ENCODE measurements at regions not wholly inside any gene's neighbourhood (a gene's known extent, or its start where the extent isn't known, plus 50 kb on each side); places are given as distances from the start of the nearest gene placed in this dataset.

DNA sequence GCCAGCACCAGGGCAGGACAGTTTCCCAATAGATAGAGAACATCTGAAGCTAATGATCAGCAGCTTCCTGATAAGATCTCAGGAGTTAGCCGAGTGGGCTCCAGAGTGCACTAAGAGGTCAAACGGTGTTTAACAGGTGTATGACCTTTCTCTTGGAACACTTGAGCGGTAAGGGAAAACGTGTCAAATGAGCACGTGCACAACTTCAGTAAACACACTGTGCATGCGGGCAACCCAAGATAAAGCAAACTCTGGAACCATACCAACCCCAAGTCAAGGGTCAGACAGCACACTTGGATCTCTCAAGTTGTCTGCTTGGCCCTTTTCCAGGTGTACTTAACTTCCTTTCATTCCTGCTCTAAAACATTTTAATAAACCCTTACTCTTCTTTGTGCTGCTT, 1941.5 kb upstream of the PCDH10 start:
- H3K9me3 Mint-ChIP-seq: peaks cover 15% of the 10 kb centered on the region
- H3K4me1 Mint-ChIP-seq: no peaks in the 10 kb centered on the region
- no peak overlapping the region for H3K4me3 Mint-ChIP-seq
- H3K27me3 Mint-ChIP-seq (ENCODE audit: low read depth): no peaks in the 10 kb centered on the region
- TF ChIP-seq, protein P1, sequence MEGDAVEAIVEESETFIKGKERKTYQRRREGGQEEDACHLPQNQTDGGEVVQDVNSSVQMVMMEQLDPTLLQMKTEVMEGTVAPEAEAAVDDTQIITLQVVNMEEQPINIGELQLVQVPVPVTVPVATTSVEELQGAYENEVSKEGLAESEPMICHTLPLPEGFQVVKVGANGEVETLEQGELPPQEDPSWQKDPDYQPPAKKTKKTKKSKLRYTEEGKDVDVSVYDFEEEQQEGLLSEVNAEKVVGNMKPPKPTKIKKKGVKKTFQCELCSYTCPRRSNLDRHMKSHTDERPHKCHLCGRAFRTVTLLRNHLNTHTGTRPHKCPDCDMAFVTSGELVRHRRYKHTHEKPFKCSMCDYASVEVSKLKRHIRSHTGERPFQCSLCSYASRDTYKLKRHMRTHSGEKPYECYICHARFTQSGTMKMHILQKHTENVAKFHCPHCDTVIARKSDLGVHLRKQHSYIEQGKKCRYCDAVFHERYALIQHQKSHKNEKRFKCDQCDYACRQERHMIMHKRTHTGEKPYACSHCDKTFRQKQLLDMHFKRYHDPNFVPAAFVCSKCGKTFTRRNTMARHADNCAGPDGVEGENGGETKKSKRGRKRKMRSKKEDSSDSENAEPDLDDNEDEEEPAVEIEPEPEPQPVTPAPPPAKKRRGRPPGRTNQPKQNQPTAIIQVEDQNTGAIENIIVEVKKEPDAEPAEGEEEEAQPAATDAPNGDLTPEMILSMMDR (IDR thresholded peaks at IDR 0.05; ENCODE audit: unreplicated experiment): no peak
- DNase-seq (ENCODE audit: low spot score in 2 of 2, unreplicated experiment in 2 of 2): no peak
- H3K36me3 Mint-ChIP-seq: no peaks in the 10 kb centered on the region
- no peak overlapping the region for H3K27ac Mint-ChIP-seq

DNA sequence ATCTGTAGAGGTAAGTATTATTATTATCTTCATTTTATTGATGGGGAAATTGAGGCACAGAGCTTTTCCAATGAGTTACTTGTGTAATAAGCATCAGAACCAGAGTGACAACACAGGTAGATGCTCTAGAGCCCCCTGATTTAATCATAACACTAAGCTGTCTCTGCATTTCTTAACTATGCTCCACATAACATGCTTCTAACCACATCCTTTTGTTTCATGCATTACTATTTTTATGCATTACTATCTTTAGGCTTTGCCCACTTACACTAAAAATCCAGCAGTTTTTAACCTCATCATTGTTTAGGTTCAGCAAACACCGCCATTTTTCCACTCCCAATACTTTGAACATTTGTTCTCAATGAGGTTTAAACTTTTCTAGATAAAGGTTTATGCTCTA, 1900.8 kb upstream of the PCDH10 start:
- H3K4me1 Mint-ChIP-seq: no peaks in the 10 kb centered on the region
- H3K27ac Mint-ChIP-seq: no peak overlapping the region
- no peak overlapping the region for H3K4me3 Mint-ChIP-seq
- no peaks in the 10 kb centered on the region for H3K27me3 Mint-ChIP-seq (ENCODE audit: low read depth)
- DNase-seq (ENCODE audit: low spot score in 2 of 2, unreplicated experiment in 2 of 2): no peak
- peaks cover 3% of the 10 kb centered on the region for H3K9me3 Mint-ChIP-seq
- TF ChIP-seq, protein P1 (IDR thresholded peaks at IDR 0.05; ENCODE audit: unreplicated experiment): no peak
- H3K36me3 Mint-ChIP-seq: no peaks in the 10 kb centered on the region

DNA sequence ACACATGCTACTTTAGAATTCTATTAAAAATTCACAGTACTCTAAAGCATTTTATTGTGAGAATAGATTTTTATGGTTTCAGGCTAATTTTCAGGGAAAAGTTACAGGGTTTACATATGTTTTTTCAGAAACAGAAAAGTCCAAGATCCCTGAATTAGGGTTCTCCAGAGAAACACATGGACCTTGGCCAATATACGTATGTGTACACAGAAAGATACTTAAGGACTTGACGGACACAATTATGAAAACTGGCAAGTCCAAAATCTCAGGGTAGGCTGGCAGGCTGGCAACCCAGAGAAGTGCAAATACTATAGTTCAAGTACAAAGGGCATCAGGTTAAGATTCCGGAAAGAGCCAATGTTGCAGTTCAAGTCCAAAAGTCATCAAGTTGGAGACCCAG, 1897.8 kb upstream of the PCDH10 start:
- TF ChIP-seq, protein P1 (IDR thresholded peaks at IDR 0.05; ENCODE audit: unreplicated experiment): no peak
- no peaks in the 10 kb centered on the region for H3K4me1 Mint-ChIP-seq
- H3K36me3 Mint-ChIP-seq: no peaks in the 10 kb centered on the region
- peaks cover 3% of the 10 kb centered on the region for H3K9me3 Mint-ChIP-seq
- no peaks in the 10 kb centered on the region for H3K27me3 Mint-ChIP-seq (ENCODE audit: low read depth)
- DNase-seq (ENCODE audit: low spot score in 2 of 2, unreplicated experiment in 2 of 2): no peak
- H3K4me3 Mint-ChIP-seq: no peak overlapping the region
- H3K27ac Mint-ChIP-seq: no peak overlapping the region

DNA sequence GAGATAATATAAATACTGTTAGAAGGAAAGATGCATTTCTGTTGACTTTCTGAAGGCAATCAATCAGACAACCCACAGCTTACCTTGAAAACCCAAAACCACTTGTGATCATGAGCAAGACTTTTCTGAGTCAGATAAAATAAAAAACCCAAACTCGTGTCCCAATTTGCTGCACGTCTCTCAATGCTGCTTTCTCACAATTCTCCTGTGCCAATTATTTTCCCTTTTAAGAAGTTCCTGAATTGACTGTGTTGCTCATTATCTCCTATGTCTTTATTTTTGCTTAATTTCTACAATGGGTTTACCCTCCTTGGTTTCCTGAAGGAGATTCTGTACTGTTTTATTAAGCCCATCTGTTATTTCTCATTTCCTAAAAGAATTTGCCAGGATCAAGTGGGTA, 1891.9 kb upstream of the PCDH10 start:
- no peak for DNase-seq (ENCODE audit: low spot score in 2 of 2, unreplicated experiment in 2 of 2)
- H3K9me3 Mint-ChIP-seq: no peaks in the 10 kb centered on the region
- no peaks in the 10 kb centered on the region for H3K4me1 Mint-ChIP-seq
- no peaks in the 10 kb centered on the region for H3K36me3 Mint-ChIP-seq
- no peak overlapping the region for H3K4me3 Mint-ChIP-seq
- H3K27me3 Mint-ChIP-seq (ENCODE audit: low read depth): no peaks in the 10 kb centered on the region
- TF ChIP-seq, protein P1 (IDR thresholded peaks at IDR 0.05; ENCODE audit: unreplicated experiment): no peak
- no peak overlapping the region for H3K27ac Mint-ChIP-seq

DNA sequence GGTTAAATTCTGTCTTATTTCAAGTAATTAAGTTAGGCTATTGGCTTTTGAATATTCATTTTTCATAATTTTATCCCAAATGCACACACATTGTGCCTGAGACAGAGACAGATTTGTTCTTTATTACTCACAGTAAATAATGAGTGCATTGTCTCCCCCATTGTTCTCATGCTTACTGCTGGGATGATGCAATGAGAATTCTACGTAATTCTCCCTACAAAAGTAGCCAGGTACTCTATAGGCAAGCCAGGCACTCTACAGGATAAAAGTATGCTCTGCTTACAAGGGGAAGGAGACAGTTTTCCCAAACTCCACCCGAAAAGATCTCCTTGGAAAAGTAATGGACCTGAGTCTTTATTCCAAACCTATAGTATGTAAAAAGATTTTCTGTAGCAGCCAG, 1890.7 kb upstream of the PCDH10 start:
- no peak overlapping the region for H3K27ac Mint-ChIP-seq
- H3K27me3 Mint-ChIP-seq (ENCODE audit: low read depth): no peaks in the 10 kb centered on the region
- H3K36me3 Mint-ChIP-seq: no peaks in the 10 kb centered on the region
- no peak for DNase-seq (ENCODE audit: low spot score in 2 of 2, unreplicated experiment in 2 of 2)
- no peaks in the 10 kb centered on the region for H3K9me3 Mint-ChIP-seq
- no peaks in the 10 kb centered on the region for H3K4me1 Mint-ChIP-seq
- TF ChIP-seq, protein P1 (IDR thresholded peaks at IDR 0.05; ENCODE audit: unreplicated experiment): no peak
- no peak overlapping the region for H3K4me3 Mint-ChIP-seq

DNA sequence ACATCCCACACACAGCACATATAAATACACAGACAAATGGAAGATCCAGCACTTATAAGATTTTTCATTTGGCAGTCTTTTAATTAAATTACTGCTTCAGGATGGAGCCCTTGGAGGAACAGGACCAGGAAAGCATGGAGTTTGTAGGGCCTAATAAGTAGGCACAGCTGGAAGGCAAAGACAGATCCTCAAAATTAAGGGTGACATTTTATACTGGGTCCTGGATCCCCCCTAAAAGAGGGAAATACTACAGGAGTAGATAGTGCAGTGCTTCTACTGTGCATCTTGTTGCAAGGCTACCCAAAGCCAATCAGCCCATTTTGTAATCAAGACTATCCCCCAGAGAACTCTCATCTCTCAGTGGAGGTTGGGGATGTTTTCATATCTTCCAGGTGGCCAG, 1860.7 kb upstream of the PCDH10 start:
- TF ChIP-seq, protein P1 (IDR thresholded peaks at IDR 0.05; ENCODE audit: unreplicated experiment): no peak
- Mint-ChIP-seq H3K27me3 (ENCODE audit: low read depth) (no peaks in the 10 kb centered on the region), H3K4me1 (no peaks in the 10 kb centered on the region), H3K27ac (no peak overlapping the region), H3K9me3 (peaks cover 55% of the 10 kb centered on the region), H3K4me3 (no peak overlapping the region), H3K36me3 (peaks cover 8% of the 10 kb centered on the region)
- no peak for DNase-seq (ENCODE audit: low spot score in 2 of 2, unreplicated experiment in 2 of 2)
